SK-N-SH (cell line): ENCODE measurements at regions not wholly inside any gene's neighbourhood (a gene's known extent, or its start where the extent isn't known, plus 50 kb on each side); places are given as distances from the start of the nearest gene placed in this dataset.

ENCODE experiments used
- MEF2A ChIP-seq: IDR thresholded peaks from 2 replicates; pipeline ENCODE4 v1.4.0; 2012; ENCODE audit warnings: low read depth, borderline replicate concordance
- MXI1 ChIP-seq: IDR thresholded peaks from 2 replicates; pipeline ENCODE4 v1.6.1; 2012; ENCODE audit warnings: mild to moderate bottlenecking, low read depth, low read length, improper control_type of control experiment
- POLR2AphosphoS5 ChIP-seq: IDR thresholded peaks from 2 replicates; pipeline ENCODE4 v1.6.1; 2012; ENCODE audit warnings: low read depth, low read length

- TF ChIP-seq POLR2AphosphoS5 = no peak
- no peak for TF ChIP-seq MXI1
- TF ChIP-seq MEF2A = no peak
These were observed 71.1 kb upstream of the UMPS start for GRCh38 chr3:124659175-124659574.
